Keratinocyte (primary cell): ENCODE measurements at regions not wholly inside any gene's neighbourhood (a gene's known extent, or its start where the extent isn't known, plus 50 kb on each side); places are given as distances from the start of the nearest gene placed in this dataset.

ENCODE experiments used
- DNase-seq: peaks from one replicate; pipeline ENCODE4 v3.0.0-alpha.2; 2011; ENCODE audit warnings: low read depth, missing footprints, low spot score
- FAIRE-seq: peaks from 2 replicates; lab custom pipeline; 2011; peaks lifted over from hg19 to GRCh38; lab: Jason Lieb, UNC
- H2AFZ ChIP-seq: 2 replicates; pipeline ENCODE4 v1.6.0; 2012; ENCODE audit warnings: low read length, control low read depth, inconsistent platforms; ENCODE audit not compliant: control insufficient read depth
- H3K27ac ChIP-seq: 2 replicates; pipeline ENCODE4 v1.5.1; 2011; ENCODE audit warnings: low read length; ENCODE audit not compliant: control insufficient read depth, insufficient read depth
- H3K27me3 ChIP-seq: 3 replicates; pipeline ENCODE4 v1.6.0; 2011; ENCODE audit warnings: low read length; ENCODE audit not compliant: control insufficient read depth, insufficient read depth; ENCODE audit errors: extremely low read depth
- H3K36me3 ChIP-seq, 2 experiments: 2 replicates in 1 of 2; 3 replicates in 1 of 2; pipeline ENCODE4 v1.5.1; 2011; ENCODE audit warnings: low read length in 2 of 2, mild to moderate bottlenecking in 1 of 2; ENCODE audit not compliant: control insufficient read depth in 2 of 2, insufficient read depth in 2 of 2; ENCODE audit errors: extremely low read depth in 1 of 2
- H3K4me1 ChIP-seq: 3 replicates; pipeline ENCODE4 v1.5.1; 2011; ENCODE audit warnings: low read length; ENCODE audit not compliant: control insufficient read depth, insufficient read depth; ENCODE audit errors: extremely low read depth
- H3K4me2 ChIP-seq: 3 replicates; pipeline ENCODE4 v1.6.0; 2011; ENCODE audit warnings: low read depth, low read length; ENCODE audit not compliant: control insufficient read depth, insufficient read depth; ENCODE audit errors: extremely low read depth
- H3K4me3 ChIP-seq, 3 experiments: fragments of 200-600 bp in 1 of 3; sonication (generic) in 1 of 3; 2 replicates in 2 of 3; 3 replicates in 1 of 3; pipeline ENCODE4 v1.5.1; 2011 to 2016; ENCODE audit warnings: low read length in 3 of 3, mild to moderate bottlenecking in 3 of 3, control low read depth in 2 of 3, inconsistent platforms in 1 of 3, low read depth in 1 of 3, mixed read lengths in 1 of 3, mixed run types in 1 of 3, moderate library complexity in 1 of 3; ENCODE audit not compliant: control insufficient read depth in 2 of 3, insufficient read depth in 2 of 3; ENCODE audit errors: extremely low read depth in 1 of 3
- H3K79me2 ChIP-seq: 2 replicates; pipeline ENCODE4 v1.6.0; 2012; ENCODE audit warnings: low read length; ENCODE audit not compliant: control insufficient read depth, insufficient read depth
- H3K9ac ChIP-seq: 3 replicates; pipeline ENCODE4 v1.6.0; 2011; ENCODE audit warnings: low read length; ENCODE audit not compliant: control insufficient read depth, insufficient read depth; ENCODE audit errors: extremely low read depth
- H3K9me1 ChIP-seq: 3 replicates; pipeline ENCODE4 v1.6.0; 2011; ENCODE audit warnings: low read length; ENCODE audit not compliant: control insufficient read depth, insufficient read depth; ENCODE audit errors: extremely low read depth
- H3K9me3 ChIP-seq: 2 replicates; pipeline ENCODE4 v1.5.1; 2012; ENCODE audit warnings: low read depth, low read length; ENCODE audit not compliant: control insufficient read depth
- H4K20me1 ChIP-seq: 3 replicates; pipeline ENCODE4 v1.6.0; 2011; ENCODE audit warnings: low read length; ENCODE audit not compliant: control insufficient read depth, insufficient read depth; ENCODE audit errors: extremely low read depth
- CTCF ChIP-seq, 3 experiments: IDR thresholded peaks in 1 of 3; conservative IDR thresholded peaks in 1 of 3; optimal IDR thresholded peaks in 1 of 3; 2 replicates in 2 of 3; 3 replicates in 1 of 3; pipeline versions ENCODE3 to v1.5.1; 2011; ENCODE audit warnings: low read length in 3 of 3, mild to moderate bottlenecking in 3 of 3, moderate library complexity in 2 of 3, control low read depth in 1 of 3, inconsistent platforms in 1 of 3; ENCODE audit not compliant: insufficient read depth in 2 of 3; ENCODE audit errors: extremely low read depth in 1 of 3
- EZH2 ChIP-seq: IDR thresholded peaks from one replicate; pipeline ENCODE4 v1.6.1; 2012; ENCODE audit warnings: inconsistent platforms, mild to moderate bottlenecking, low read length, moderate library complexity
- dilution Hi-C: fragments of 300-500 bp; cut with MboI; formaldehyde crosslinking; loops from one replicate; pipeline ENCODE4 v1.7.0; 2020; ENCODE audit warnings: low sequenced_read_pairs; ENCODE audit not compliant: extremely low pct_ligation_motif_present

- Histone ChIP-seq H3K36me3 (no peaks in the 10 kb centered on the region), H3K9ac (no peak overlapping the region), H3K9me1 (no peaks in the 10 kb centered on the region), H4K20me1 (no peaks in the 10 kb centered on the region), H3K27ac (no peak overlapping the region), H3K4me2 (no peak overlapping the region), H3K27me3 (no peaks in the 10 kb centered on the region), H3K79me2 (no peaks in the 10 kb centered on the region), H3K4me1 (no peaks in the 10 kb centered on the region), H2AFZ (no peak overlapping the region), H3K4me3 (no peak overlapping the region), H3K9me3 (no peaks in the 10 kb centered on the region)
- TF ChIP-seq CTCF (optimal IDR thresholded peaks at IDR 0.05 in 1 of 3, IDR thresholded peaks at IDR 0.05 in 1 of 3, conservative IDR thresholded peaks at IDR 0.05 in 1 of 3; ENCODE audit: extremely low read depth in 1 of 3, insufficient read depth in 2 of 3, low read length in 3 of 3) = no peak
- TF ChIP-seq EZH2 = no peak
- dilution Hi-C loops = no loop called here
- FAIRE-seq = no peak
- no peak for DNase-seq
These were observed 111.8 kb downstream of the TBXT start for GRCh38 chr6:166055801-166056200.

- H3K9me1 ChIP-seq = no peaks in the 10 kb centered on the region
- H2AFZ ChIP-seq = no peak overlapping the region
- DNase-seq (no peak), FAIRE-seq (no peak)
- no peaks in the 10 kb centered on the region for H4K20me1 ChIP-seq
- dilution Hi-C loops = no loop called here
- H3K79me2 ChIP-seq = no peaks in the 10 kb centered on the region
- H3K9ac ChIP-seq = no peak overlapping the region
- no peak overlapping the region for H3K27ac ChIP-seq
- no peaks in the 10 kb centered on the region for H3K36me3 ChIP-seq
- H3K4me1 ChIP-seq = no peaks in the 10 kb centered on the region
- H3K4me3 ChIP-seq = no peak overlapping the region
- H3K4me2 ChIP-seq = no peak overlapping the region
- H3K27me3 ChIP-seq = no peaks in the 10 kb centered on the region
- TF ChIP-seq CTCF (optimal IDR thresholded peaks at IDR 0.05 in 1 of 3, IDR thresholded peaks at IDR 0.05 in 1 of 3, conservative IDR thresholded peaks at IDR 0.05 in 1 of 3; ENCODE audit: extremely low read depth in 1 of 3, insufficient read depth in 2 of 3, low read length in 3 of 3) (no peak), EZH2 (no peak)
- no peaks in the 10 kb centered on the region for H3K9me3 ChIP-seq
These were observed 114.8 kb downstream of the TBXT start for GRCh38 chr6:166052837-166053236.
